ENCODE measurements at regions not wholly inside any gene's neighbourhood (a gene's known extent, or its start where the extent isn't known, plus 50 kb on each side); places are given as distances from the start of the nearest gene placed in this dataset.

DNA sequence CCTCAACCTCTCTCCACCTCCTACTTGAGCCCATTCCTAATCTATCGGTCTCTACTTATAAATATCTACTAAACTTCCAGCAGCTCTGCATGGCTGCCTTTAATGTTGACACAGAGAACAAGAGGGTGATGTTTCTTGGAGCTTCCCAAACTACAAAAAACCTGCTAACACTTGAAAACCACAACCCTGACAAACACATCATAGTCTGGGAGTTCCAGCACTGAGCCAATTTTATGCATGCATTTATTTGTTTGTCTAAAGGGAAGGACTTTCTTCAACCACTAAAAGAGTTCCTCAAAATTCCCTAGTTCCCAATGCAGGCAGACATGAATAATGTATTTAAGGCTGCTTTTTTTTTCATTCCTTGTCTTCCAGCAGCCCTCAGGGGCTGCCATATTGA lies 331.8 kb upstream of the XYLT1 start:
- no peak for DNase-seq (ENCODE audit: low read depth)

DNA sequence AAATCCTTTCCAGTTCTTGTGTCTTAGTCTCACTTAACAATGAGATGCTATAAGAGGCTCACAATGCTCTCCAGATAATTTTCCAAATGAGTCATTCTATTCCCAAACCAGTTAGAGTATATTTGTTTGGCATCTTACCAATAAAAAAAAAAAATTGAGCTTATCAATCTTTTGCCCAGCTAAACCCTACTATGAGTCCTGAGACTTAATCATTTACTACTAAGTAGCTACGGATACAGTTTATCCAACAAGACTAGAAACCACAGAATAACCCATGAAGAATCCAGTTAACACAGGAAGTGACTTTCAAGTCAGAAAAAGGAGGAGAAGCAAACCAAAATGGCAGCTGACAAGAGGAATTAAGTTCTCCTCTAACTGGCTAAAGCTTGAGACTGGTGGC lies 330.3 kb upstream of the XYLT1 start:
- no peak for DNase-seq (ENCODE audit: low read depth)

DNA sequence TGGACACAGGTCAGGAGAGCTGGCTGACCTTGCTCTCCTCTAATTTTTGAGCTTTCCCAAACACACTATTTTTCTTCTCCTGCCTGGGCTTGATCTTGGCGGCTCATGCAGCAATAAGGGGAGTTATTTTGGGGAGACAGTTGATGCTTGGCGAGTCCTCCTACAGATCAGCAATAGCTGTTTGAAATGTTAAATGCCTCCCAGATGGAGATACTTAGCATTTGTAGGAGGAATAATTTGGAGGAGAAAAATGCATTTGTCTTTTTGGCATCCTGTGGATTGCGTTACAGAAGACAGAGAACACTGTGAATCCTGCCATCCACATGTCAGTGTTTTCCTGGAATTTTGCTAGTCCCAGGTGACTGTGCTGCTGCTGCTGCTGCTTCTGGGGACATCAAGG lies 328.0 kb upstream of the XYLT1 start:
- DNase-seq (ENCODE audit: low read depth), result no peak

DNA sequence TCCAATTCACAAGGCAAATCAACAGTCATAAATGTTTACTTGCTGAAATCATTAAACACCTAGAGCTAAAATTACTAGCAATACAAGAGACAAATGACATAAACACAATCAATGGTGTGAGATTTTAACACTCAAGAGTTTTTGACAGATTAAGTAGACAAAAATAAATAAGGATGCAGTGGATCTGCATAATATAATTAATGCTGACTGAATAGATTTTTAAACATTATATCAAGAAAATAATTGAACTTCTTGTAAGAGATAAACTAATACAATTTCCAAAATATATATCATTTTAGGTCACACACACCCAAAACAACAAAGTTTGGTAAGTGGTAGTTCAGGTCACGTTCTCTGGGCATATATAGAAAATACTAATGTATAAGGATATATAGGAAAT lies 322.6 kb upstream of the XYLT1 start:
- no peak for DNase-seq (ENCODE audit: low read depth)

DNA sequence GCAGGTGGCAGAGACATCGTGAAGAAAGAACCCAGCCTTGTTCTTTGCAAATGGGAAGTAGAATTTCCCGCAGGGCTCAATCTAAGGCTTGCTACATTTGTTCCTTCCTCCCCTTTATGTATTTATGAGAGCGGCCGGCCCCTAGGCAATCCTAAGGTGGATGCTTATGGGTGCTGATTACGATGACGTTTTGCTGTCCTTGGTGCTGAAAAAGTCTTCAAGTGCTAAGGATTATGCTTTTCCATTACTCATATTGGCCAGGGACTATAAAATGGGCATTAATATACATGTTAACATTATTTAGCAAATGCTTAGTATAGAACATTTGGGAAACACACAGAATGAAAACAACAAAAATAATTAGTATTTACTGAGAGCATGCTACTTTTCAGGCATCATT lies 313.3 kb upstream of the XYLT1 start:
- no peak for DNase-seq (ENCODE audit: low read depth)

DNA sequence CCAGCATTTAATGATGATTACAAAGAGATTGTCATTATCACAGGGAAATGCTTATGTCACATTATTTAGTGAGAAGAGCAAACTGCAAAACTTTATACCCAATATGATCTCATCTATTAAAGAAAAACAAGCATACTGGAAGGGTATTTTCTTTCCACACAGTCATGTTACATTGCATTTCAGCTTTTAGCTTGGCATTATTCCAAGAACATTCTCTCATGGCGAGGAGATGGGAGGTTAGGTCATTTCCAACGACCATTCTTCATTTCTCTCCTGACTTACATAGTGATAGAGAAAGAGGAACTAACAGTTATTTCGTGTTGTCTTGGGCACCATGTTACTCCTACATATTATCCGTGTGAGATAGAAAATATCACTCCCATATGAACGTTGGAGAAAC lies 309.4 kb upstream of the XYLT1 start:
- no peak for DNase-seq (ENCODE audit: low read depth)

DNA sequence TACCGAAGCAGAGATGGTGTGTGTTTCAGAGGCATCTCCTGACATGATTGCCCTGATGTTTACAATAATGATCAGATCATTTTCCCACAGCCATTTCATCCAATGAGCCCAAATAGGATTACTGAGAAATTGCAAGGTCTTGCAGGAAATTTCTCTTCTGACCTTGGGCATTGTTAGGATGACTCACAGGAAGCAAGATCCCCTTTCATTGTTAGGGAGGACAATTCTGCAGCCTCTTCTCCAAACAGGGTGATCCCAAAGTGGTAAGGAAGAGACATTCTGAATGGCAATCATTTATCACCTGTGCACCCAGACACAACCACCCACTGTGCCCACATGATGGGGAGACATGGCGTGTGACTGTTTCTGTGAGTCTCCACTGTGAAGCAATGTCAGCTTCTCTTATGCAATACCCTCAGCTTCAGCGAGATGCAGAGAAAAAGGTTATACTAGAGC lies 306.7 kb upstream of the XYLT1 start:
- DNase-seq (ENCODE audit: low read depth), result no peak

DNA sequence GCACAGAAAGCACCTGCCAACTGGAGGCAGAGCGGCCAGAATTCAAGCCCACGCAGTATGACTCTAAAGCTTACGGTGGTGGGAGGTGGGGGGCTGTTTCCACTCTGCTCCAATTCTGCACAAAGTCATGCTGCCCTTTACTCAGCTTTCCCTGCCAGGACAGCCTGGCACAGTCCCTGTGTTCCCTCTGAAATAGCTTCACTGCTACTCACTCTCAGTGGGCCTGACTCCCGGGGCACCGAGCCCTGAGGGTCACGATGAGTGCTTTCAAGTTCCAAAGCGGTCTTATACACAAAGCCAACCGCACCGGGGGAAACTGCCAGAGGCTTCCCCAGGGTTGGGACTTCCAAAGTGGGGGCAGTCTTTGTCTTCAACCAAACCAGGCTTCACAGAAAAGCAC lies 306.1 kb upstream of the XYLT1 start:
- DNase-seq (ENCODE audit: low read depth), result no peak

DNA sequence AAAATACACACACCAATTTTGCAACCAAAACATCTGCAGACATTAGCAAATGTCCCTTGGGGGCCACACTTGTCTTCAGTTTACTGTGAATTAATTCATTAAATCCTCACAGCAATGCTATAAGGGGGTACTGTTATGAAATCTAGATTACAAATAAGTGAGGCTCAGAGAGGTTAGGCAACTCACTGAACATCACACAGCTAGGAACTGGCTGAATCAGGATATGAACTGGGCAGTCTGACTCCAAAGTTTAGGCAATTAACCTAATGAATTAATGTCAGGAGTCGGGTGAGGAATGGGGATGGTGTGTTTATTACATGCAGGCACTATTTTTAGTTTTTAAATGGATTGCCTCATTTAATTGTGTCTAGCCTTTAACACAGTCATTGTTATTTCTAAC lies 305.7 kb upstream of the XYLT1 start:
- no peak for DNase-seq (ENCODE audit: low read depth)

DNA sequence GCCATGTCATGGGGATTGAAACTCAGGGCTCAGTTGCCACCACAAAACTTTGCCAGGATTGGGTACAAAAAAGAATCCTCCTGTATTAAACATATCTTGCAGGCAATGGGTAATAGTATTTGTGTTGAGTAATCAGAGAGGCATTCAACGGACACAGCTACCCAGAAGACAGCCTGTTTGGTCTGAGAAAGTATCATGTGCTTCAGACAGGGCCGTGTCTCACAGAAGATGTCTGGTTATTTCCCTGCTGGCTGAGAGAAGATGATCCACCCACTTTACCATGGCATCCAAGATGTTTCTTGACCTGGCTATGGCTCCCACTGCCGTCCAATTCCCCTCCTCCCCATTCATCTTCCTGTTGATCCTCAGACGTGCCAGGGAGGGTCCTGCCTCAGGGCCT lies 304.3 kb upstream of the XYLT1 start:
- no peak for DNase-seq (ENCODE audit: low read depth)

DNA sequence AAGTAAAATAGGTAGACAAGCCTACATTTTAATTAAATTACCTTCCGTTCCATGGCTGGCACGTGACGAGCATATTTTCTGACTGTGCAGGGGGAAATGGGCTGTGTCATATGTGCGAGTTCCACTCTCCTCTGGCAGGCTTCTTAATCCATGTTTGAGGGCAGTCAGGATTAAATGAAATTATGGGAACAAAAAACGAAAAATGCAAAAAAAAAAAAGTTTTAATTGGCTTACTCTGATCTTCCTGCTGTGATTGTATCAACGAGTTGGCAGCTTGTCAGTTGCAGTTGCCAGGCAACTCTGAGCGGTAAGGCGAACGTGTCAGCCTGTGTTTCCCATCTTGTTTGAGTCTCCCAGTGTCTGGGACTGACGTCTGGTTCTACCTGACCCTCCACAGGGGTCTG lies 302.9 kb upstream of the XYLT1 start:
- no peak for DNase-seq (ENCODE audit: low read depth)

DNA sequence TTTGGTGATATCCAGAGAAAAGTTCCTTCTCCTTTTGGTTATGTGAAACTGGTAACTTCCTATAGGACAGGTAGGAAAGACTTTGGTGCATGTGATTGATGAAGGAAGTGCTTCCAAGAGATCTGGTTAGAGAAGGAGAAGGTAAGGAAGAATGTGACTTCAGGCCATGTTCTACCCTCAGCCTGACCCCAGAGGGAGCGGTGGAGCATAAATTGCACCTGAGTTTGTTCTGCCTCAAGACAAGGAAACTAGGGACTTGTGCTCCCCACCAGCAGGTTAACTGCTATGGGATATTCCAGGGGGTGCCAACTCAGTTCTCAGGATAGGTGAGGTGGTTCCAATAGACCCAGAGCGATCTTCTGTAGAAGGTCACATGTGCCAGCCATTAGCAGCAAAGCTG lies 299.3 kb upstream of the XYLT1 start:
- DNase-seq (ENCODE audit: low read depth), result no peak

DNA sequence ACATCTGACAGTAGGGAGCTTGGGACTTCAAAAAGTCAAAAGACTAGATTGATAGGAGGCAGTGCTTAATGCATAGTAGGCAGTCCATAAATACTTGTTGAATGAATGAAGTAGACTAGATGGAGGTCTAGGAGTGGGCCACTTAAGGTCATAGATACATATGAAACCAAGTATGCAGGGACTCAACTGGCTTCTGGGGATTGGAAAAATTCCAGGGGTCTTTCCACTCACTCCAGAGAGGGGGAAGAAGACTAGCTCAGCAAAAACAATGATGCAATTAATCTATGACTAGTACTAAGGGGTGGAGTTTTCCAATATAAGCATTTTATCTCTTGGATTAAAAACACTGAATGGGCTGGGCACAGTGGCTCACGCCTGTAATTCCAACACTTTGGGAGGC lies 298.3 kb upstream of the XYLT1 start:
- no peak for DNase-seq (ENCODE audit: low read depth)

DNA sequence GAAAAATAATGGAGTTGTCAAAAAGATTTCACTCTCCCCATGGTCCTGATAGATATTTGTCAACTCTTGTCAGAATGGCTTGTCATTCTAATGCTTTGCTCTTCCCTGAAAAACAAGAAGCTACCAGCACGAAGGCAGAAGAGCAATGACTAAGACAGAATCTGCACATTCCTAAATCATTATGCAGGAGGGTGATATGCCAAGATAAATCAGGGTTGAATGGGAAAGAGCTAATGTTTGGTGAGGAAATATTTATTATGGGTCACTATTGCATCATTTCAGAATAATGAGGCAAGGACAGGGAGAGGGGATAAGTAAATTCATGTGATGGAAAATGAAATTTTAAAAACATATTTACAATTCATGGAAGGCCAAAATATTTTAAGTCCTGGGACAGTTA lies 297.5 kb upstream of the XYLT1 start:
- DNase-seq (ENCODE audit: low read depth), result no peak

DNA sequence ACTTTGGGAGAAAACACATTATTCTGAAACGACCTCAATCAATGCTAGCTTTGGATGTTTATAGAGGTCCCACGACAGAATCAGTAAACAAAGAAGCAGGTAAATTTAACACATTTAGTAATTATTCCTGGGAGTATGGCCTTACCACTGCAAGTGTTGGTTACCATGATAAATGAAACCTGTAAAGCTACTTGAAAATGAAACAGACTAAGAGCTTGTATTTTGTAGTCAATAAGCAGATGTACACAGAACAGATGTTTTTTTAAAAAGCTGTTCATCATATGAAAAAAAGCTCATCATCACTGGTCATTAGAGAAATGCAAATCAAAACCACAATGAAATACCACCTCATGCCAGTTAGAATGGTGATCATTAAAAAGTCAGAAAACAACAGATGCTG lies 295.3 kb upstream of the XYLT1 start:
- no peak for DNase-seq (ENCODE audit: low read depth)

DNA sequence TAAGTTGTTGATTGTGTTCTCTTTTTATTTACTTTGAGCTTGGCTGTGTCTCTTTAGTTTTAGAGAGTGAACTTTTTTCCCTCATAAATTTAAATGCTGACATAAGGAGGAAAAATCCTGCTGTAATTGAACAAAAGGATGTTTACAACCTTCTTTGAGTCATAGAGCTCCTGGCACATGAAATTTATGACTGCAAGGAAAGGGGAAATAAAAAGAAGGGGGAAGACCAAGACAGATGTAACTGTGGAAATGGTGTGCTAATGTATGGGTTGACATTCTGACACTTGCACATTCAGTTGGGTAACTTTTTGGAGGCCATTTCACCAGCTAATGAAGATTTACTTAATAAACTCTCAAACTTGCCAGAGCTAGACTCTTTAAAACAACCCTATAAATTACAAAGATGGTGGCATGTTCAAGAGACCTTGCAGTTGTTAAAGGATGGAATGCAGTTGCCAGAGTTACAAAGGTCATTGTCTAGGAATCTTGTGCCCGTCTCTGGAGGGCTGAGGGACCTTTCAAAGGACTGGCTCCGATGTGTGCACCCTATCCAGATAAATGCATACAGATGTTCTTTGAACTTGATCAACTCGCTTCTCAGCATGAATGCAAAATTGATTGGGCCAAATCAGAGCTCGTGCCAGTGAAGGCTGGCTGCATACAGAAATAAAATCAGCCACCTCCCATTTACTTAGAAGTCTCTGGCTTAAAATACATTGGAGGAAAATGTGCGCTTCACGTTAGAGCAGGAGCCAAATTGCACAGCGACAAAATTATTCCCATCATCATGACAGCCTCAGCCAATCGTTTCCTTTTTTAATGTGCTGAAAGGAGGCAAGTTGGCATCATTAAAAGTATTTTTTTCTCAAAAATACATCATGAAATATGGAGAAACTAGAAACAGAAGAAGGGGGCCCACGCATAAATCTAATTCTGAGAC lies 289.0 kb upstream of the XYLT1 start:
- no peak for DNase-seq (ENCODE audit: low read depth)

DNA sequence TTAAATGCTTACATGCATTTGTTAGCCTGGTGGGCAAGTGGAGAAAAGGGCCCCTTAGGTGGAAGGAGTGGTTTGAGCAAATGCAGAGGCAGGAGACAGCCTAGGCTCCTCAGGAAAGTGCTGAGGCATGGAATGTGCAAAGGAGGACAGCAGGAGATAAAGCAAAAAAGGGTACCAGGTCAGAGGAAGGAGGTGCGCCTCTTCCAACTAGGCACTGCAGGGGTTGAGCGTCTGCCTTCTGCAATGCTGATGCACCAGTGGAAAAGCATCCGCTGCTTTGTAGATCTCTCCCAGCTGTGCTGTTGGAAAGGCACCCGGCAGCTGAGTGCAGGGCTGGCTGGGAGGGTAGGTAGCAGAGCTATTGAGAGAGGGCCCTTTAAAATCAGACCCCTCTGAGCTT lies 287.0 kb upstream of the XYLT1 start:
- DNase-seq (ENCODE audit: low read depth), result no peak

DNA sequence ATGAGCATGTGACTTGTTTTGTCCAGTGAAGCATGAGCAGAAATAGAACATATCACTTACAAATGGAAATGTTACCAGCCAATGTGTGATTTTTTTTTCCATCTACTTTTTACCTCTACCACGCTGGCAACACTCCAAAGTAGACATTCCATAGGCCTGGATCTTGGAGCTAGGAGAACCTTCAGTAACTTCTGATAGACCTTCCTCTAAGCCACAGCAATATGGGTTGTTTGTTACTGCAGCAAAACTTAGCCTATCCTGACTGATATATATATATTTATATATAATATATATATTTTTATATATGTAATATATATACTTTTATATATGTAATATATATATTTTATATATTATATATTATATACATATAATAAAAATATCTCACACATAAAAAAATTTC lies 284.4 kb upstream of the XYLT1 start:
- no peak for DNase-seq (ENCODE audit: low read depth)

DNA sequence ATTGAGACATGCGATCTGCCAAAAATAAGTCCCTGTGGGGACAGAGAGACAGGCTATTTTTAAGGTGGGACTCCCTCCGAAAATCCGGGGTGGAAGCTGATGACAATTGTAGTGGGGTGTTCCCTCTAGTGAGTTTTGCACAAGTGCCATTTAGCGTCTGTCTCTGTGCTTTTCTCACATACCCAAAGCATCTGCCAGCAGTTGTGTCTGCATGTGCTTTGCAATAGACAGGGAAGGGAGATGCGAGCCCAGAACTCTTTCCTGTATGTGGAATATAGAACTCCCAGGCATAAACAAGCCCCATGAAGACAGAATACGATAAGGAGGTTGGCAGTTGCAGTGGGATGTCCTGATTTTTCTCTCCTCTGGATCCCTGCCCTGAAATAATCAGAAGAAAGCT lies 282.7 kb upstream of the XYLT1 start:
- DNase-seq (ENCODE audit: low read depth), result no peak

DNA sequence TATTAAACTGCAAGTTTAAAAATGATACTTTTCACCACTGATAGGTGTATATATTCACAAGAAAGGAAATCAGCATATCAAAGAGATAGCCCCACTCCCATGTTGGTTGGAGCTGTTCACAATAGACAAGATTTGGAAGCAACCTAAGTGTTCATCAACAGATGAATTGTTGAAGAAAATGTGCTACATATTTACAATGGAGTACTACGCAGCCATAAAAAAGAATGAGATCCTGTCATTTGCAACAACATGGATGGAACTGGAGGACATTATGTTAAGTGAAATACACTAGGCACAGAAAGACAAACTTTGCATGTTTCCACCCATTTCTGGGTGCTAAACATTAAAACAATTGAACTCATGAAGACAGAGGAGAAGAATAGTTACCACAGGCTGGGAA lies 278.9 kb upstream of the XYLT1 start:
- no peak for DNase-seq (ENCODE audit: low read depth)

DNA sequence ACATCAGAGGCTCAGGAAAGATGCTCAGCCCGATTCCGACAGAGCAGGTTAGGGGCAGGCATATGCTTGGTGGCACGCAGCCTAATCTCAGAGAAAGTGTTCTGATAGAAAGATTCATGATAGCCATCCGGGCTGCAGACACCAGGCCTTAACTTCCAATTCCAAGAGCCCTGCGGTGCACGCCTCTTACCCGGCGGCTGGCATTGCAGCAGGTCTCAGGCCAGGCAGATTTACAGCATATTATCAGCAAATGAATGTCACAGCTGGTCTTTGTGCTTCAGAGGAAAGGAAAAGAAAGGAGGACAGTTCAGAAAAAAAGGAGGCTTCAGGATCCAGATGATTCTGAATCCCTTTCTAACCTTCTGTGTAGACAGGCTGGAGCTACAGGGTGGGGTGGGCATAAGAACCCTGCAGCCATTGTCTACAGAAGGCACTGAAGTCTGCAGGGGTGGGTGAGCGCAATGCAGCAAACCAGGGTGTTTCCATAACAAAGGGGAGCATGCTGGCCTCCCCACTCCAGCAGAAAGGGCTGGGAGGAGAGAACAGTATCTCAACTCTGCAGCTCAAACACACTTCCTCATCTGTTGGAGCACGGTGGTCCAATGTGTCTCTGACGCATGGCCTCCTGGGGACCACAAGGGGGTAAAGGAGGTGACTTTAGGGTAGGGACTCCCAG lies 277.4 kb upstream of the XYLT1 start:
- no peak for DNase-seq (ENCODE audit: low read depth)

DNA sequence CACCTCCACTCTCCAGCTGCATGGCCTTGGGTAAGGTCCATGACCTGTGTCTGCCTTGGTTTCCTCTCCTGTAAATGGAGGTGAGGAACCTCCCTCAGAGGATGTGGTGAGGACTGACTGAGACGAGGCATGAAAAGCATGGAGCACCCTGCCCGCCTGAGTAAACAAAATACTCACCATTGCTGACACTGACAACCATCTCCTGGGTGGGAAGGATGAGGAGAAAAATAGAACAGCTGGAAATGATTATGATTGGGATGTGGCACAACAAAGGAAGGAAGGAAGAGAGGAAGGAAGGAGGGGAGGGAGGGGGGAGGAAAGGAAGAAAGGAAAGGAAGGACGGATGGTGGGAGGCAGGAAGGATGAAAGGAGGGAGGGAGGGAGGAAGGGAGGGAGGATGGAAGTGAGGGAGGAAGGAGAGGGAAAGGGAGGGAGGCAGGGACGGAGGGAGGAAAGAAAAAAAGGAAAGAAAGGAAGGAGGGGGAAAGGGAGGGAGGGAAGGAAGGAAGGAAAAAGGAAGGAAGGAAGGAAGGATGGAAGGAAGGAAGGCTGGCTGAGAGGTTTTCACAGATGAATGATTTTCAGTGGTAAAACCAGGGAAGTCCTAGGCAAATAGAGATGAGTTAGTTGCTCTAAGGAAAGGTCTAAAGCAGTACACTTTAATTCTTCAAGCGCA lies 276.5 kb upstream of the XYLT1 start:
- no peak for DNase-seq (ENCODE audit: low read depth)

DNA sequence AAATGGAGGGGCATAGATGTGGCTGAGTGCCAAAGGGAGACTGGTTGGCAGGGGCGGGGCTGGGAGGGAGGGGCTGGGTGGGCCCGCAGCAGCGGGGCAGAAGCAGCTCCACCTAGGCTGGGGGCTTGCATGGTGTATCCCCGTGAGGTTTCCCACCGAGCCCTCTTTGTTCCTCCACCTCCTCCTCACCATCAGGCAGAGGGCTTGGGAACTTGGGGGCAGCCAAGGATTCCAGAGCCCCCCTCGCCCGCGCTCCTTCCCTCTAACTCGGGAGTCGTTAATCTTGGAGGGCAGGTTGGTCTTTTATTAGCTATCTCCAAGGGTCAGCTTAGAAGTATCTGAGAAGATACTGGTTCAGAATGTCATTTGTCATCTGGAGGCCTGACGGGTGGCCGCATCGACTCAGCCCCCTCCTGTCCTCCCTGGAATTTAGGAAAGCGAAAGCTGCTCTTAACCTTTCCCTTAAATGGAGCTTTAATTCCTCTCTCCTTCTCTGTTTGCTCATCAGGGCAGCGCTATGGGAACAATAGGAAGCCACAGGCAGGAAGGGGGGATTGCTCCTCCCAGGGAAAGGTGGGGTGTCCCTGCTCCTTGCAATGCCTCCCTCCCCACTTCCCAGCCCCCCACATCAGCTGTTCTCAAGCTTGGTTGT lies 274.3 kb upstream of the XYLT1 start:
- DNase-seq (ENCODE audit: low read depth), result no peak
